ENCODE measurements at regions not wholly inside any gene's neighbourhood (a gene's known extent, or its start where the extent isn't known, plus 50 kb on each side); places are given as distances from the start of the nearest gene placed in this dataset.

GRCh38 chr1:60716472-60716871 is 365.9 kb upstream of the NFIA start (continued):
- no peak for TF ChIP-seq ATF2 (IDR thresholded peaks at IDR 0.05; ENCODE audit: low read length)
- TF ChIP-seq RFX5 (IDR thresholded peaks at IDR 0.05; ENCODE audit: borderline replicate concordance, low read depth, low read length) = no peak
- TF ChIP-seq SIX5 (IDR thresholded peaks at IDR 0.05; ENCODE audit: low read depth, low read length) = no peak
